PC-3 (cell line): ENCODE measurements at regions not wholly inside any gene's neighbourhood (a gene's known extent, or its start where the extent isn't known, plus 50 kb on each side); places are given as distances from the start of the nearest gene placed in this dataset.

Experiments used
- CTCF ChIP-seq: fragments of 300-600 bp; sonication (generic); conservative IDR thresholded peaks from 2 replicates; pipeline ENCODE4 v1.5.1; 2017; ENCODE audit warnings: antibody characterized with exemption, low read depth, mild to moderate bottlenecking, low read length
- EZH2phosphoT487 ChIP-seq: fragments of 300-600 bp; sonication (generic); IDR thresholded peaks from 2 replicates; pipeline ENCODE4 v1.6.1; 2018; ENCODE audit warnings: mild to moderate bottlenecking, antibody characterized with exemption, low read length, borderline replicate concordance

- TF ChIP-seq EZH2phosphoT487 (no peak), CTCF (no peak)
Observed at GRCh38 chr13:50415428-50415827, 400.2 kb downstream of the KCNRG start.
